ENCODE measurements at regions not wholly inside any gene's neighbourhood (a gene's known extent, or its start where the extent isn't known, plus 50 kb on each side); places are given as distances from the start of the nearest gene placed in this dataset.

DNA sequence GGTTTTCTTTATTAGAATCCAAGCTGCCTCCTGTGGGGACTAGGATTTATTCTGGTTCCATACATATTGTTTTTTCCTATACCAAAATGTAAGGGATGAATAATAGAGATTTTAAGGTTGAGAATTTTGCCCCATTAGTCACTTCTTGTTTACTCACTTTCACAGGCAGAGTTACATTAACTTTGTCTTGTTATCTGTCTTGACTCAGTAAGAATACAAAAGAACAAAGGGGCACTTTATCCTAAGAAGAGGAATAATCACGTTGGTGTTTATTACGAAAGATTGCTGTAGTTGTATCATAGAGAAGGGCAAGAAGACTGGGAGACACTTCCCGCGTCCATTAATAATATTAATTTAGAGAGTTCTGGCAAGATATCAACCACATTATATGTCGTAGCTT lies 599.7 kb upstream of the FTMT start (continued):
- TF ChIP-seq ZNF138 (tag by site-specific recombination; IDR thresholded peaks at IDR 0.05; ENCODE audit: borderline replicate concordance) = no peak
- TF ChIP-seq, protein P1, sequence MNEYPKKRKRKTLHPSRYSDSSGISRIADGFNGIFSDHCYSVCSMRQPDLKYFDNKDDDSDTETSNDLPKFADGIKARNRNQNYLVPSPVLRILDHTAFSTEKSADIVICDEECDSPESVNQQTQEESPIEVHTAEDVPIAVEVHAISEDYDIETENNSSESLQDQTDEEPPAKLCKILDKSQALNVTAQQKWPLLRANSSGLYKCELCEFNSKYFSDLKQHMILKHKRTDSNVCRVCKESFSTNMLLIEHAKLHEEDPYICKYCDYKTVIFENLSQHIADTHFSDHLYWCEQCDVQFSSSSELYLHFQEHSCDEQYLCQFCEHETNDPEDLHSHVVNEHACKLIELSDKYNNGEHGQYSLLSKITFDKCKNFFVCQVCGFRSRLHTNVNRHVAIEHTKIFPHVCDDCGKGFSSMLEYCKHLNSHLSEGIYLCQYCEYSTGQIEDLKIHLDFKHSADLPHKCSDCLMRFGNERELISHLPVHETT (tag by site-specific recombination; IDR thresholded peaks at IDR 0.05) = no peak
- no peak for TF ChIP-seq ZBTB48 (tag by site-specific recombination; IDR thresholded peaks at IDR 0.05)
- TF ChIP-seq, protein P2, sequence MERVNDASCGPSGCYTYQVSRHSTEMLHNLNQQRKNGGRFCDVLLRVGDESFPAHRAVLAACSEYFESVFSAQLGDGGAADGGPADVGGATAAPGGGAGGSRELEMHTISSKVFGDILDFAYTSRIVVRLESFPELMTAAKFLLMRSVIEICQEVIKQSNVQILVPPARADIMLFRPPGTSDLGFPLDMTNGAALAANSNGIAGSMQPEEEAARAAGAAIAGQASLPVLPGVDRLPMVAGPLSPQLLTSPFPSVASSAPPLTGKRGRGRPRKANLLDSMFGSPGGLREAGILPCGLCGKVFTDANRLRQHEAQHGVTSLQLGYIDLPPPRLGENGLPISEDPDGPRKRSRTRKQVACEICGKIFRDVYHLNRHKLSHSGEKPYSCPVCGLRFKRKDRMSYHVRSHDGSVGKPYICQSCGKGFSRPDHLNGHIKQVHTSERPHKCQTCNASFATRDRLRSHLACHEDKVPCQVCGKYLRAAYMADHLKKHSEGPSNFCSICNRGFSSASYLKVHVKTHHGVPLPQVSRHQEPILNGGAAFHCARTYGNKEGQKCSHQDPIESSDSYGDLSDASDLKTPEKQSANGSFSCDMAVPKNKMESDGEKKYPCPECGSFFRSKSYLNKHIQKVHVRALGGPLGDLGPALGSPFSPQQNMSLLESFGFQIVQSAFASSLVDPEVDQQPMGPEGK (tag by site-specific recombination; IDR thresholded peaks at IDR 0.05) = no peak

DNA sequence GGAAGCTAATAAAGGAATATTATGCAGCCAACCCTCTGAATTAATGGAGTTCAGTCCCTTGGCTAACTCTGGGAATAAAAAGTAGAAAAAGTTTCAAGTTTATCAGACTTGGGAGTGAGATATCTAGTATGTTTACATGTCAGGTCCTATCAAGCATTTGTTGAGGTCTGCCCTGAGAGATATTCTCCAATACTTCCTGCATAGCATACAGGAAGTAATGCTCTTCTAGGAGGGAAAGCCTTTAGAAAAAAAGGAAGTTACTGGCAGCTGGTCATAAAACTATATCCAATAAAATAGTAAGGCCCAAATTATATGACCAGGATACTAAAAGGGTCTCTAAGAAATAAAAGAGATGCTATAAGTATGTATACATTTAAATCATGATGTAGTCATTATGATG lies 594.1 kb upstream of the FTMT start:
- no peaks in the 10 kb centered on the region for H3K9me3 ChIP-seq (ENCODE audit: control insufficient read depth, insufficient read depth, low read depth, low read length)
- H3K27ac ChIP-seq (ENCODE audit: extremely low read depth, low read depth, low read length) = no peak overlapping the region
- no peaks in the 10 kb centered on the region for H3K4me1 ChIP-seq (ENCODE audit: control insufficient read depth, insufficient read depth, low read length)
- no peak overlapping the region for H3K4me3 ChIP-seq (ENCODE audit: low read depth, low read length)
- TF ChIP-seq ZNF48 (tag by site-specific recombination; IDR thresholded peaks at IDR 0.05) = no peak
- no peak for TF ChIP-seq ZNF416 (tag by site-specific recombination; IDR thresholded peaks at IDR 0.05)
- no peak for TF ChIP-seq ZNF707 (tag by site-specific recombination; IDR thresholded peaks at IDR 0.05)
- no peak for TF ChIP-seq ZNF510 (tag by site-specific recombination; IDR thresholded peaks at IDR 0.05; ENCODE audit: insufficient replicate concordance)
- TF ChIP-seq ZNF266 (tag by site-specific recombination; IDR thresholded peaks at IDR 0.05; ENCODE audit: low read depth) = no peak
- TF ChIP-seq ZSCAN30 (tag by site-specific recombination; IDR thresholded peaks at IDR 0.05) = no peak
- no peak for TF ChIP-seq ZIC2 (tag by site-specific recombination; IDR thresholded peaks at IDR 0.05)
- TF ChIP-seq ZNF214 (tag by site-specific recombination; IDR thresholded peaks at IDR 0.05; ENCODE audit: borderline replicate concordance) = no peak
- TF ChIP-seq ZNF248 (tag by site-specific recombination; IDR thresholded peaks at IDR 0.05) = no peak
- ChIA-PET POLR2A (no interaction called here), CTCF (no interaction called here)
- H3K36me3 ChIP-seq (ENCODE audit: control insufficient read depth in 2 of 2, insufficient read depth in 1 of 2, low read length in 2 of 2) = no peaks in the 10 kb centered on the region

DNA sequence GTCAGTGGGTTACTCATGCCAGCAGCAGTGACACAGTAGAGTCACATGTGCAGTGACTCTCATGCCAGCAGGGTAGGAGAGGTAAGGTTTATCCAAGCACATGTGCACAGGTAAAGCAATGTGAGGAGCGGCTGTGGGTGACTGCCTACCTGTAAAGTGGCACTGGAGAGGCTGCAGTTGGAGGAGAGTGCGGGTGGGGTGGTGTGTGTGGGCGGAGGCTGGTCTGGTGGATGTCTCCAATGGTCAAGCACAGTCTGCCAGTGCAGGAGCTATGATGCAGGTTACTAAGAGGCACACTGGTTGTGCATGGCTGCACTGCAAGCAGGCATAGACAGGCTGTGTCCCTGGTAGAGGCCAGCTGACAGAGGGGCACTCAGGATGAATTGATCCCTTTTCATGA lies 588.2 kb upstream of the FTMT start:
- TF ChIP-seq ZNF174 (tag by site-specific recombination; IDR thresholded peaks at IDR 0.05) (no peak), ZNF792 (tag by site-specific recombination; IDR thresholded peaks at IDR 0.05) (no peak), ZNF776 (tag by site-specific recombination; IDR thresholded peaks at IDR 0.05; ENCODE audit: borderline replicate concordance) (no peak), SP3 (tag by site-specific recombination; IDR thresholded peaks at IDR 0.05) (no peak), ZNF175 (tag by site-specific recombination; IDR thresholded peaks at IDR 0.05) (no peak), ZNF2 (tag by site-specific recombination; IDR thresholded peaks at IDR 0.05) (no peak), ZNF558 (tag by site-specific recombination; IDR thresholded peaks at IDR 0.05) (no peak), ZNF596 (tag by site-specific recombination; IDR thresholded peaks at IDR 0.05) (no peak), KLF8 (tag by site-specific recombination; IDR thresholded peaks at IDR 0.05) (no peak), ZFP41 (tag by site-specific recombination; IDR thresholded peaks at IDR 0.05; ENCODE audit: borderline replicate concordance) (no peak), ZNF433 (tag by site-specific recombination; IDR thresholded peaks at IDR 0.05; ENCODE audit: low read depth) (no peak), MEIS1 (CRISPR knock-in tag; IDR thresholded peaks at IDR 0.05; ENCODE audit: borderline replicate concordance) (no peak)
- TF ChIP-seq, protein P3, sequence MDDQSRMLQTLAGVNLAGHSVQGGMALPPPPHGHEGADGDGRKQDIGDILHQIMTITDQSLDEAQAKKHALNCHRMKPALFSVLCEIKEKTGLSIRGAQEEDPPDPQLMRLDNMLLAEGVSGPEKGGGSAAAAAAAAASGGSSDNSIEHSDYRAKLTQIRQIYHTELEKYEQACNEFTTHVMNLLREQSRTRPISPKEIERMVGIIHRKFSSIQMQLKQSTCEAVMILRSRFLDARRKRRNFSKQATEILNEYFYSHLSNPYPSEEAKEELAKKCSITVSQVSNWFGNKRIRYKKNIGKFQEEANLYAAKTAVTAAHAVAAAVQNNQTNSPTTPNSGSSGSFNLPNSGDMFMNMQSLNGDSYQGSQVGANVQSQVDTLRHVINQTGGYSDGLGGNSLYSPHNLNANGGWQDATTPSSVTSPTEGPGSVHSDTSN (CRISPR knock-in tag; IDR thresholded peaks at IDR 0.05) = no peak
- TF ChIP-seq, protein P4, sequence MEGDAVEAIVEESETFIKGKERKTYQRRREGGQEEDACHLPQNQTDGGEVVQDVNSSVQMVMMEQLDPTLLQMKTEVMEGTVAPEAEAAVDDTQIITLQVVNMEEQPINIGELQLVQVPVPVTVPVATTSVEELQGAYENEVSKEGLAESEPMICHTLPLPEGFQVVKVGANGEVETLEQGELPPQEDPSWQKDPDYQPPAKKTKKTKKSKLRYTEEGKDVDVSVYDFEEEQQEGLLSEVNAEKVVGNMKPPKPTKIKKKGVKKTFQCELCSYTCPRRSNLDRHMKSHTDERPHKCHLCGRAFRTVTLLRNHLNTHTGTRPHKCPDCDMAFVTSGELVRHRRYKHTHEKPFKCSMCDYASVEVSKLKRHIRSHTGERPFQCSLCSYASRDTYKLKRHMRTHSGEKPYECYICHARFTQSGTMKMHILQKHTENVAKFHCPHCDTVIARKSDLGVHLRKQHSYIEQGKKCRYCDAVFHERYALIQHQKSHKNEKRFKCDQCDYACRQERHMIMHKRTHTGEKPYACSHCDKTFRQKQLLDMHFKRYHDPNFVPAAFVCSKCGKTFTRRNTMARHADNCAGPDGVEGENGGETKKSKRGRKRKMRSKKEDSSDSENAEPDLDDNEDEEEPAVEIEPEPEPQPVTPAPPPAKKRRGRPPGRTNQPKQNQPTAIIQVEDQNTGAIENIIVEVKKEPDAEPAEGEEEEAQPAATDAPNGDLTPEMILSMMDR (tag by site-specific recombination; IDR thresholded peaks at IDR 0.05) = no peak
- ChIA-PET CTCF (no interaction called here), POLR2A (no interaction called here)
- Histone ChIP-seq H3K4me3 (ENCODE audit: low read depth, low read length) (no peak overlapping the region), H3K4me1 (ENCODE audit: control insufficient read depth, insufficient read depth, low read length) (no peaks in the 10 kb centered on the region), H3K9me3 (ENCODE audit: control insufficient read depth, insufficient read depth, low read depth, low read length) (no peaks in the 10 kb centered on the region), H3K27ac (ENCODE audit: extremely low read depth, low read depth, low read length) (no peak overlapping the region), H3K36me3 (ENCODE audit: control insufficient read depth in 2 of 2, insufficient read depth in 1 of 2, low read length in 2 of 2) (no peaks in the 10 kb centered on the region)
